ENCODE measurements at regions not wholly inside any gene's neighbourhood (a gene's known extent, or its start where the extent isn't known, plus 50 kb on each side); places are given as distances from the start of the nearest gene placed in this dataset.

- intact Hi-C loops (cut with DNase I; ENCODE audit: low total_unique reads), result no loop called here
- no peaks in the 10 kb centered on the region for H3K27me3 ChIP-seq
- no peak for TF ChIP-seq CTCF (IDR thresholded peaks at IDR 0.05)
- no peak overlapping the region for H3K4me3 ChIP-seq
- no peaks in the 10 kb centered on the region for H3K36me3 ChIP-seq
- no peak overlapping the region for H3K27ac ChIP-seq
- H3K9me3 ChIP-seq, result no peaks in the 10 kb centered on the region
- peaks cover 0 to 20% (median 10%) of the 10 kb centered on the region in 4 donors for H3K4me1 ChIP-seq
- DNase-seq, result no peak
Measured at GRCh38 chr11:11177156-11177808, 175.8 kb downstream of the CSNK2A3 start.

GRCh38 chr11:11173316-11174025, 179.6 kb downstream of the CSNK2A3 start:
- no peaks in the 10 kb centered on the region for H3K9me3 ChIP-seq
- no peaks in the 10 kb centered on the region for H3K36me3 ChIP-seq
- H3K27me3 ChIP-seq, result no peaks in the 10 kb centered on the region
- H3K4me3 ChIP-seq, result no peak overlapping the region
- peaks cover 4 to 24% (median 18%) of the 10 kb centered on the region in 4 donors for H3K4me1 ChIP-seq
- no peak overlapping the region for H3K27ac ChIP-seq
- DNase-seq, result no peak
- intact Hi-C loops (cut with DNase I; ENCODE audit: low total_unique reads), result no loop called here
- TF ChIP-seq CTCF (IDR thresholded peaks at IDR 0.05), result no peak

- TF ChIP-seq CTCF (IDR thresholded peaks at IDR 0.05), result no peak
- Histone ChIP-seq H3K4me3 (no peak overlapping the region), H3K4me1 (peaks cover 4 to 22% (median 18%) of the 10 kb centered on the region in 4 donors), H3K36me3 (no peaks in the 10 kb centered on the region), H3K27me3 (no peaks in the 10 kb centered on the region), H3K9me3 (no peaks in the 10 kb centered on the region), H3K27ac (peak overlapping the region; percentile 59)
- intact Hi-C loops (cut with DNase I; ENCODE audit: low total_unique reads), result no loop called here
- no peak for DNase-seq
Measured at GRCh38 chr11:11171854-11172253, 181.2 kb downstream of the CSNK2A3 start.

- intact Hi-C loops (cut with DNase I; ENCODE audit: low total_unique reads), result no loop called here
- Histone ChIP-seq H3K36me3 (no peaks in the 10 kb centered on the region), H3K27me3 (no peaks in the 10 kb centered on the region), H3K4me3 (no peak overlapping the region), H3K4me1 (peaks cover 4 to 22% (median 18%) of the 10 kb centered on the region in 4 donors), H3K27ac (peak overlapping the region; percentile 59), H3K9me3 (no peaks in the 10 kb centered on the region)
- no peak for DNase-seq
- peak; percentile 16 to 23 for TF ChIP-seq CTCF (IDR thresholded peaks at IDR 0.05)
Measured at GRCh38 chr11:11171285-11171684, 181.8 kb downstream of the CSNK2A3 start.

GRCh38 chr11:11170352-11171084, 182.5 kb downstream of the CSNK2A3 start:
- Histone ChIP-seq H3K36me3 (no peaks in the 10 kb centered on the region), H3K27ac (peak overlapping the region; percentile 59), H3K27me3 (no peaks in the 10 kb centered on the region), H3K9me3 (no peaks in the 10 kb centered on the region), H3K4me1 (peaks cover 4 to 22% (median 18%) of the 10 kb centered on the region in 4 donors), H3K4me3 (no peak overlapping the region)
- TF ChIP-seq CTCF (IDR thresholded peaks at IDR 0.05), result no peak
- no peak for DNase-seq
- intact Hi-C loops (cut with DNase I; ENCODE audit: low total_unique reads), result no loop called here

All from tibial artery (tissue), 4 donors.